Fibroblast of lung (primary cell): ENCODE measurements at regions not wholly inside any gene's neighbourhood (a gene's known extent, or its start where the extent isn't known, plus 50 kb on each side); places are given as distances from the start of the nearest gene placed in this dataset.

Experiments
- DNase-seq, 2 donors: peaks; one replicate each; pipeline versions ENCODE4 v3.0.0 to v3.0.0-alpha.2; 2010; ENCODE audit warnings: low read depth in 2 of 2
- H2AFZ ChIP-seq: 2 replicates; pipeline ENCODE4 v1.5.1; 2012; ENCODE audit warnings: low read length, control low read depth, inconsistent platforms
- H3K27ac ChIP-seq: 2 replicates; pipeline ENCODE4 v1.5.1; 2011; ENCODE audit warnings: low read length, control low read depth; ENCODE audit not compliant: insufficient read depth
- H3K27me3 ChIP-seq: 2 replicates; pipeline ENCODE4 v1.5.1; 2011; ENCODE audit warnings: mild to moderate bottlenecking, low read length; ENCODE audit not compliant: control insufficient read depth, insufficient read depth
- H3K36me3 ChIP-seq: 2 replicates; pipeline ENCODE4 v1.5.1; 2011; ENCODE audit warnings: low read length; ENCODE audit not compliant: control insufficient read depth, insufficient read depth
- H3K4me1 ChIP-seq: 2 replicates; pipeline ENCODE4 v1.5.1; 2011; ENCODE audit warnings: low read length; ENCODE audit not compliant: control insufficient read depth, insufficient read depth; ENCODE audit errors: extremely low read depth
- H3K4me2 ChIP-seq: 2 replicates; pipeline ENCODE4 v1.5.1; 2011; ENCODE audit warnings: low read length, control low read depth; ENCODE audit not compliant: insufficient read depth; ENCODE audit errors: extremely low read depth
- H3K4me3 ChIP-seq, 4 experiments: fragments of 200-600 bp in 1 of 4; sonication (generic) in 1 of 4; replicated peaks in 1 of 4; 2 replicates each; pipeline ENCODE4 v1.5.1; 2011 to 2016; ENCODE audit warnings: low read length in 4 of 4, low read depth in 3 of 4, mild to moderate bottlenecking in 3 of 4, control low read depth in 2 of 4, inconsistent platforms in 1 of 4, mixed read lengths in 1 of 4; ENCODE audit not compliant: insufficient read depth in 1 of 4; ENCODE audit errors: control extremely low read depth in 1 of 4
- H3K79me2 ChIP-seq: 2 replicates; pipeline ENCODE4 v1.5.1; 2012; ENCODE audit warnings: mild to moderate bottlenecking, low read length, inconsistent platforms; ENCODE audit not compliant: control insufficient read depth, insufficient read depth
- H3K9ac ChIP-seq: 2 replicates; pipeline ENCODE4 v1.5.1; 2011; ENCODE audit warnings: mild to moderate bottlenecking, low read length, control low read depth; ENCODE audit not compliant: insufficient read depth
- H3K9me3 ChIP-seq: 2 replicates; pipeline ENCODE4 v1.5.1; 2012; ENCODE audit warnings: low read depth, low read length; ENCODE audit not compliant: control insufficient read depth, insufficient read depth
- H4K20me1 ChIP-seq: 2 replicates; pipeline ENCODE4 v1.5.1; 2011; ENCODE audit warnings: low read length; ENCODE audit not compliant: control insufficient read depth, insufficient read depth; ENCODE audit errors: extremely low read depth
- CTCF ChIP-seq, 2 donors: IDR thresholded peaks in 1 of 2; conservative IDR thresholded peaks in 1 of 2; 1 replicate in 1 of 2; 2 replicates in 1 of 2; pipeline ENCODE4 v1.5.1; 2011 to 2012; ENCODE audit warnings: low read length in 2 of 2, control low read depth in 1 of 2, inconsistent platforms in 1 of 2, low read depth in 1 of 2, mild to moderate bottlenecking in 1 of 2
- EZH2 ChIP-seq: IDR thresholded peaks from 2 replicates; pipeline ENCODE4 v1.5.1; 2012; ENCODE audit warnings: low read length, control low read depth, mild to moderate bottlenecking; ENCODE audit errors: missing control alignments

GRCh38 chr7:54159088-54159487 is 383.1 kb upstream of the VSTM2A start:
- DNase-seq, result no peak
- Histone ChIP-seq H3K27ac (no peak overlapping the region), H4K20me1 (no peaks in the 10 kb centered on the region), H3K79me2 (no peaks in the 10 kb centered on the region), H3K4me1 (no peaks in the 10 kb centered on the region), H3K27me3 (no peaks in the 10 kb centered on the region), H3K36me3 (no peaks in the 10 kb centered on the region), H2AFZ (no peak overlapping the region), H3K4me2 (no peak overlapping the region), H3K4me3 (no peak overlapping the region), H3K9me3 (no peaks in the 10 kb centered on the region), H3K9ac (no peak overlapping the region)
- TF ChIP-seq CTCF (conservative IDR thresholded peaks at IDR 0.05 in 1 of 2, IDR thresholded peaks at IDR 0.05 in 1 of 2; ENCODE audit: low read depth in 1 of 2, low read length in 2 of 2) (no peak), EZH2 (no peak)

GRCh38 chr7:54161621-54162020 is 380.6 kb upstream of the VSTM2A start:
- Histone ChIP-seq H3K9me3 (no peaks in the 10 kb centered on the region), H2AFZ (no peak overlapping the region), H3K9ac (no peak overlapping the region), H3K27ac (no peak overlapping the region), H3K4me1 (no peaks in the 10 kb centered on the region), H3K4me3 (no peak overlapping the region), H3K27me3 (no peaks in the 10 kb centered on the region), H3K4me2 (no peak overlapping the region), H4K20me1 (no peaks in the 10 kb centered on the region), H3K36me3 (no peaks in the 10 kb centered on the region), H3K79me2 (no peaks in the 10 kb centered on the region)
- DNase-seq, result no peak
- TF ChIP-seq CTCF (conservative IDR thresholded peaks at IDR 0.05 in 1 of 2, IDR thresholded peaks at IDR 0.05 in 1 of 2; ENCODE audit: low read depth in 1 of 2, low read length in 2 of 2) (no peak), EZH2 (no peak)

- Histone ChIP-seq H3K27ac (no peak overlapping the region), H3K4me2 (no peak overlapping the region), H3K4me1 (no peaks in the 10 kb centered on the region), H3K27me3 (no peaks in the 10 kb centered on the region), H3K36me3 (no peaks in the 10 kb centered on the region), H2AFZ (no peak overlapping the region), H4K20me1 (no peaks in the 10 kb centered on the region), H3K79me2 (no peaks in the 10 kb centered on the region), H3K4me3 (no peak overlapping the region), H3K9ac (no peak overlapping the region), H3K9me3 (no peaks in the 10 kb centered on the region)
- no peak for DNase-seq
- TF ChIP-seq CTCF (conservative IDR thresholded peaks at IDR 0.05 in 1 of 2, IDR thresholded peaks at IDR 0.05 in 1 of 2; ENCODE audit: low read depth in 1 of 2, low read length in 2 of 2) (no peak), EZH2 (no peak)
These were observed 375.8 kb upstream of the VSTM2A start for GRCh38 chr7:54166419-54166818.
